ENCODE measurements at regions not wholly inside any gene's neighbourhood (a gene's known extent, or its start where the extent isn't known, plus 50 kb on each side); places are given as distances from the start of the nearest gene placed in this dataset.

DNA sequence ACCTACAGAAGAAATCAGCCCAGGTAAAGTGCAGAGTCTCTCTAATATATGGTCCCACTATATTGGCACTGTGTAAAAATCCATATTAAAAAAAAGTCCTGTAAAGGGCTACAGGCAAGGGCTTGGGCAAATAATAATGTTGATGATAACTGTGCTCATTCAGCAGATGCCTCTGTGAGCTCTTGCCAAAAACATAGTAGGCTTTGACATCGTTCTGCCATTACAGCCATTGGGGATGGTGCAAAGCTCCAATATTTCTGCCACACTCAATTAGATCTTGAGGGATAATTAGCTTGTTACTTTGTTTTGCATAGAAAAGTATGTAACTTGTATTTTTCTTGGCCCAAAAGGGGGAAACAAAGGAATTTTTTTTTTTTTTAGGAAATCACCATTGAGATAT, 645.5 kb upstream of the FAM241A start:
- H3K4me3 ChIP-seq (replicated peaks; ENCODE audit: low read depth, low read length) = no peak overlapping the region
- TF ChIP-seq, protein P1, sequence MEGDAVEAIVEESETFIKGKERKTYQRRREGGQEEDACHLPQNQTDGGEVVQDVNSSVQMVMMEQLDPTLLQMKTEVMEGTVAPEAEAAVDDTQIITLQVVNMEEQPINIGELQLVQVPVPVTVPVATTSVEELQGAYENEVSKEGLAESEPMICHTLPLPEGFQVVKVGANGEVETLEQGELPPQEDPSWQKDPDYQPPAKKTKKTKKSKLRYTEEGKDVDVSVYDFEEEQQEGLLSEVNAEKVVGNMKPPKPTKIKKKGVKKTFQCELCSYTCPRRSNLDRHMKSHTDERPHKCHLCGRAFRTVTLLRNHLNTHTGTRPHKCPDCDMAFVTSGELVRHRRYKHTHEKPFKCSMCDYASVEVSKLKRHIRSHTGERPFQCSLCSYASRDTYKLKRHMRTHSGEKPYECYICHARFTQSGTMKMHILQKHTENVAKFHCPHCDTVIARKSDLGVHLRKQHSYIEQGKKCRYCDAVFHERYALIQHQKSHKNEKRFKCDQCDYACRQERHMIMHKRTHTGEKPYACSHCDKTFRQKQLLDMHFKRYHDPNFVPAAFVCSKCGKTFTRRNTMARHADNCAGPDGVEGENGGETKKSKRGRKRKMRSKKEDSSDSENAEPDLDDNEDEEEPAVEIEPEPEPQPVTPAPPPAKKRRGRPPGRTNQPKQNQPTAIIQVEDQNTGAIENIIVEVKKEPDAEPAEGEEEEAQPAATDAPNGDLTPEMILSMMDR (IDR thresholded peaks at IDR 0.05; ENCODE audit: low read depth, low read length, missing control alignments) = no peak
- no peak for DNase-seq (ENCODE audit: extremely low read depth, low read depth)

DNA sequence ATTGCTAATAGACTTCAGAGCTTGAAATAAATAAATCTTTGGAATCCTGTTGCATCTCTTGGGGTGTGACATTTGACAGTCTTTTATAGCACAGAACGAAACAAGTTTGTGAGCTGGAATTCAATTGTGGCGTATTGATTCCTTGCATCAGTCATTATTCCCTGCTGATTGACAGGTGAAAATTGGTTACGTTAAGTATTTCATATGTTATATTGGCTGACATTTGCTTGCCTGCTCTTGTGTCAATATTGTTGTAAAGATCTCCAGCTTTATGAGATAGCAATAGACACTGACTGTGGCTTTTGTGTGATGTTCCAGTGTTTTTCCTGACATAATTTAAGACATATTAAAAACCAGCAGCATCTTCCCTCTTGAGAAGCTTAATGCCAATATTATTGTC, 644.4 kb upstream of the FAM241A start:
- H3K4me3 ChIP-seq (replicated peaks; ENCODE audit: low read depth, low read length) = no peak overlapping the region
- no peak for DNase-seq (ENCODE audit: extremely low read depth, low read depth)
- TF ChIP-seq, protein P1 (IDR thresholded peaks at IDR 0.05; ENCODE audit: low read depth, low read length, missing control alignments) = no peak

DNA sequence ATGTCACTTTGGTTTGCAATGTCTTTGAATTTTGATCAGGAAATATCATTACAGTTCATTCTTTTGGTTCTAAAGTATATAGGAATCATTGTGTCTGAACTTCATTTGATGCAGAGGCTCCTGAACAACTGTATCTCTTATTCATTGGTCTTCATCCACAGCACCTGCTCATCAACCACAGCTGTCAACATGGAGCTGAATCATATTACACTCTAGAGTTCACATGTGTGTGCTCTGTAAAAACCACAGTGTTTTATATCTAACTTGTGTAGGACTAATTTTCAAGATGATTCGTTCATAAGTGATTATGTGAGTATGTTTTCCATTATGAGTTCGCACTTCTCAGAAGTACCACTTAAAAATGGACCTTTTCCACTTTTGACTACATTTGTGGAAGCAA, 643.3 kb upstream of the FAM241A start:
- no peak overlapping the region for H3K4me3 ChIP-seq (replicated peaks; ENCODE audit: low read depth, low read length)
- DNase-seq (ENCODE audit: extremely low read depth, low read depth) = no peak
- TF ChIP-seq, protein P1 (IDR thresholded peaks at IDR 0.05; ENCODE audit: low read depth, low read length, missing control alignments) = no peak

DNA sequence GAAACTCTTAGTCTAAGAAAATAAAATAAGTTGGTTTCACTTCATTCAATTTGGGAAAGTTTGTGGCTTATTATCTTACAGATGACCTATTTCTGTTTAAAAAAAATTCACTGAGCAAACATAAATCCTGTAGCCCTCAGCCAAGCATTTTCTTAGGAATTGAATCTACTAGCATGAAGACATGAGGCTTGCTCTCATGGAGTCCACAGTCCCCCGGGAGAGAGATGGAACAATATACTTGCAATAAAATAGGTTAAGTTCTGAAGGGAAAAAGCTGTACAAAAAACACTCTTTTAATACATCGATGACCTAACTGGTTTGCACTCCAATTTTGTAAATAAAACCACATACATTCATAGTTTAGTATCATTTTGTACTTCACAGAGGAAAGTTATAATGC, 642.6 kb upstream of the FAM241A start:
- no peak for DNase-seq (ENCODE audit: extremely low read depth, low read depth)
- no peak overlapping the region for H3K4me3 ChIP-seq (replicated peaks; ENCODE audit: low read depth, low read length)
- TF ChIP-seq, protein P1 (IDR thresholded peaks at IDR 0.05; ENCODE audit: low read depth, low read length, missing control alignments) = no peak

DNA sequence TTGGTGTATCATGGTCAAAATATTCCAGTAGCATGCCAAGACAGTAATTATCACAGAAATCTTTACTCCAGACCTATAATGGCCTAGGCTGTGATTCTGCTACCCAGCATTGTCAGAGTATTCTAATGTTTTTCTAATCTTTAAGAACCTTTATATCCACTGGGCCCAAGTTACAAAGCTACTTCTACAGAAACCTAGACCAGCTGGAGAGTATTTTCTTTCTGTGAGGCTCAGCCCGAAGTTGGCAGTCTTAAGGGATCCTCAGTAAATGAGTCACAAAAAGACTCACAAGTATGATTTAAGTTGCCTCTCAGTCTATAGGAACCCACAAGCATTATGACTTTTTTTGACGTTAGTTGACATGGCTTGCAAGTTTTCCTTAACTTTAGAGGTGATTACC, 638.5 kb upstream of the FAM241A start:
- no peak overlapping the region for H3K4me3 ChIP-seq (replicated peaks; ENCODE audit: low read depth, low read length)
- TF ChIP-seq, protein P1 (IDR thresholded peaks at IDR 0.05; ENCODE audit: low read depth, low read length, missing control alignments) = no peak
- DNase-seq (ENCODE audit: extremely low read depth, low read depth) = no peak

DNA sequence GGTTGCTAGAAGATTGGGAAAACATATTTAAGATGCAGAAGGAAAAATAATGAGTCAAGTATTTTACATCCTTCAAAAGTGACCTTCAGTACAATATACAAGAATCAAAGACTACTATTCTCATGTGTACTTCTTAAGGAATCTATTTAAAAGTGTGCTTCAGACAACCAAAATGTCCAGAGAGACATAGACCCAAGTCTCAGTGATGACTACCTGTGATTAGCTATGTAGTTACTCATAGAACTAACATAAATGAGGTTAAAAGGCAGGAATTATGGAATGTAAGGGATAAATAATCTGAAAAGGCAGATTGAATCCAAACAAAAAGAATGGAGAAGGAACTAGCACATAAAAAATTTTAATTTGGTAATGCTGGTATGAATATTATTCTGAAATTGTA, 634.7 kb upstream of the FAM241A start:
- TF ChIP-seq, protein P1 (IDR thresholded peaks at IDR 0.05; ENCODE audit: low read depth, low read length, missing control alignments) = no peak
- no peak for DNase-seq (ENCODE audit: extremely low read depth, low read depth)
- H3K4me3 ChIP-seq (replicated peaks; ENCODE audit: low read depth, low read length) = no peak overlapping the region

DNA sequence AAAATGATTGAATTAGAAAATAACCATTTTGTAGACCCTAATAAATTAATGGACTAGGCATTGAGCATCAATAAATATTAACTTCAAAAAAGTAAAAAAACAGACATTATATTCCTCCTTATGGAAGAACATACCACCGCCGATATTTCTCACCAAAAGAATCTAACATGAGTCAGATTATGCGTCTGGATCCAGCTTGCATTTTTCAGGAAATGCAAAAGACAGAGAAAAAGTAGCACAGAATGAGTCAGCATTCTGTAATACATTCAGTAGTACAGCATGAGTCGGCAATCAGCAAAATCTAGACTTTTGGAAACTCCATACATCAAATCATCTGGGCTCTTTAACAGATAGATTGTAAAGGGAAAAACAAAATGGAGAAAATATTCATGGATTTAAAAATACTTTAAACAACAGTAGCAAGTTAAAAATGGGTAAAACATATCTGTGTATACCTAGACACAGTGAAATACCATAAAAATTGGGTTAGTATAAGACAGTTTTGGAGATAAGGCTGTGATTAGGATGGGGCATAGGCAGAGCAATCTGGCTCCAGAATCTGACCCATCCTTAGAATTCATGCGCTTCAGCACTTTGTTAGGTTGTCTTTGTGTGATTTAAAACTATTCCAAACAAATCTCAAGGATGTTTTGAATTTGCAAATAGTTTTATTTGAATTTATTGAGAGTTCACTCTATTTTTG, 633.0 kb upstream of the FAM241A start:
- no peak overlapping the region for H3K4me3 ChIP-seq (replicated peaks; ENCODE audit: low read depth, low read length)
- TF ChIP-seq, protein P1 (IDR thresholded peaks at IDR 0.05; ENCODE audit: low read depth, low read length, missing control alignments) = no peak
- peak; percentile 51 for DNase-seq (ENCODE audit: extremely low read depth, low read depth)

Measured in HFF-Myc (cell line).